GM23248 (cell line): ENCODE measurements at regions not wholly inside any gene's neighbourhood (a gene's known extent, or its start where the extent isn't known, plus 50 kb on each side); places are given as distances from the start of the nearest gene placed in this dataset.
"Not testable (repeated sequence)": the region's sequence is repeated elsewhere in the genome, so short reads cannot be mapped to it uniquely, and the experiment has no call there.

Experiments
- DNase-seq: peaks from one replicate; pipeline ENCODE4 v3.0.0-alpha.2; 2015
- H2AFZ ChIP-seq: fragments of 200-600 bp; sonication (generic); 2 replicates; pipeline ENCODE4 v1.6.1; 2016; ENCODE audit warnings: antibody characterized with exemption
- H3F3A ChIP-seq: fragments of 200-600 bp; sonication (generic); 2 replicates; pipeline ENCODE4 v1.6.1; 2016; ENCODE audit warnings: mild to moderate bottlenecking, antibody characterized with exemption, mixed run types; ENCODE audit not compliant: insufficient read depth
- H3K27ac ChIP-seq: fragments of 200-600 bp; sonication (generic); 2 replicates; pipeline ENCODE4 v1.5.1; 2016; ENCODE audit warnings: mild to moderate bottlenecking
- H3K27me3 ChIP-seq: fragments of 200-600 bp; sonication (generic); replicated peaks from 2 replicates; pipeline ENCODE4 v1.6.1; 2016; ENCODE audit warnings: mild to moderate bottlenecking; ENCODE audit not compliant: insufficient read depth
- H3K36me3 ChIP-seq: fragments of 200-600 bp; sonication (generic); 2 replicates; pipeline ENCODE4 v1.6.1; 2016; ENCODE audit warnings: low read depth, mild to moderate bottlenecking
- H3K4me1 ChIP-seq: fragments of 200-600 bp; sonication (generic); 2 replicates; pipeline ENCODE4 v1.6.1; 2016; ENCODE audit warnings: mild to moderate bottlenecking; ENCODE audit not compliant: insufficient read depth
- H3K4me2 ChIP-seq: fragments of 200-600 bp; sonication (generic); one replicate; pipeline ENCODE4 v1.6.1; 2016; ENCODE audit warnings: mild to moderate bottlenecking; ENCODE audit not compliant: unreplicated experiment
- H3K4me3 ChIP-seq: fragments of 200-600 bp; sonication (generic); 2 replicates; pipeline ENCODE4 v1.5.1; 2016; ENCODE audit warnings: mild to moderate bottlenecking
- H3K79me2 ChIP-seq: fragments of 200-600 bp; sonication (generic); 2 replicates; pipeline ENCODE4 v1.6.1; 2016; ENCODE audit warnings: mild to moderate bottlenecking; ENCODE audit not compliant: insufficient read depth
- H3K9ac ChIP-seq: fragments of 200-600 bp; sonication (generic); 2 replicates; pipeline ENCODE4 v1.6.1; 2016; ENCODE audit warnings: mild to moderate bottlenecking
- H3K9me2 ChIP-seq: fragments of 200-600 bp; sonication (generic); 2 replicates; pipeline ENCODE4 v1.6.1; 2016; ENCODE audit warnings: mixed run types, mild to moderate bottlenecking, moderate library complexity; ENCODE audit not compliant: insufficient read depth
- H3K9me3 ChIP-seq: fragments of 200-600 bp; sonication (generic); one replicate; pipeline ENCODE4 v1.6.1; 2017; ENCODE audit warnings: low read depth
- H4K20me1 ChIP-seq: fragments of 200-600 bp; sonication (generic); 2 replicates; pipeline ENCODE4 v1.6.0; 2016; ENCODE audit not compliant: insufficient read depth
- EZH2 ChIP-seq: fragments of 200-600 bp; sonication (generic); IDR thresholded peaks from 2 replicates; pipeline ENCODE4 v1.6.1; 2018; ENCODE audit warnings: antibody characterized with exemption, mild to moderate bottlenecking; ENCODE audit not compliant: insufficient read depth, poor library complexity, severe bottlenecking
- EZH2phosphoT487 ChIP-seq: fragments of 200-600 bp; sonication (generic); IDR thresholded peaks from 2 replicates; pipeline ENCODE4 v1.6.1; 2018; ENCODE audit warnings: antibody characterized with exemption, moderate library complexity, mild to moderate bottlenecking, low read depth; ENCODE audit not compliant: insufficient read depth
- WGBS, 2 experiments: methylation state at CpG; one replicate each; pipeline ENCODE4 v1.1.6; 2015 to 2017; ENCODE audit warnings: low lambda C conversion rate in 2 of 2, low coverage in 1 of 2; ENCODE audit errors: missing lambda C conversion rate in 2 of 2; 5-methylcytosine and 5-hydroxymethylcytosine counted together
- in situ Hi-C: fragments of 300-500 bp; cut with MboI; formaldehyde crosslinking; loops from 2 replicates; pipeline ENCODE4 v1.15.0; 2020

GRCh38 chr14:23895053-23895419 lies 58.5 kb upstream of the DHRS4 start:
- in situ Hi-C loops, result no loop called here
- no peaks in the 10 kb centered on the region for H3K9me3 ChIP-seq
- no peaks in the 10 kb centered on the region for H3K79me2 ChIP-seq
- no peaks in the 10 kb centered on the region for H4K20me1 ChIP-seq
- WGBS, 2 experiments, result 65 to 67% methylated on average over 1 of the region's 1 CpG
- TF ChIP-seq EZH2 (no peak), EZH2phosphoT487 (no peak)
- H2AFZ ChIP-seq, result no peak overlapping the region
- no peaks in the 10 kb centered on the region for H3F3A ChIP-seq
- H3K27me3 ChIP-seq, result peaks cover 3% of the 10 kb centered on the region
- H3K27ac ChIP-seq, result no peak overlapping the region
- H3K9ac ChIP-seq, result no peak overlapping the region
- no peak overlapping the region for H3K4me3 ChIP-seq
- no peaks in the 10 kb centered on the region for H3K36me3 ChIP-seq
- H3K4me2 ChIP-seq, result no peak overlapping the region
- no peaks in the 10 kb centered on the region for H3K4me1 ChIP-seq
- H3K9me2 ChIP-seq, result no peaks in the 10 kb centered on the region
- no peak for DNase-seq

- in situ Hi-C loops, result no loop called here
- no peak overlapping the region for H3K4me2 ChIP-seq
- no peak for TF ChIP-seq EZH2phosphoT487
- no peaks in the 10 kb centered on the region for H4K20me1 ChIP-seq
- H3K79me2 ChIP-seq, result no peaks in the 10 kb centered on the region
- H3K36me3 ChIP-seq, result no peaks in the 10 kb centered on the region
- H3K9ac ChIP-seq, result no peak overlapping the region
- H3K27ac ChIP-seq, result no peak overlapping the region
- H3F3A ChIP-seq, result no peaks in the 10 kb centered on the region
- H3K4me3 ChIP-seq, result no peak overlapping the region
- H3K4me1 ChIP-seq, result no peaks in the 10 kb centered on the region
- no peak overlapping the region for H2AFZ ChIP-seq
- WGBS, 2 experiments, result 30 to 33% methylated on average over 3 of the region's 3 CpGs
- H3K9me3 ChIP-seq, result no peaks in the 10 kb centered on the region
- no peaks in the 10 kb centered on the region for H3K9me2 ChIP-seq
- H3K27me3 ChIP-seq, result peaks cover 6% of the 10 kb centered on the region
- peak; percentile 20 for DNase-seq
Observed at GRCh38 chr14:23895480-23895879, 58.1 kb upstream of the DHRS4 start.

DNA sequence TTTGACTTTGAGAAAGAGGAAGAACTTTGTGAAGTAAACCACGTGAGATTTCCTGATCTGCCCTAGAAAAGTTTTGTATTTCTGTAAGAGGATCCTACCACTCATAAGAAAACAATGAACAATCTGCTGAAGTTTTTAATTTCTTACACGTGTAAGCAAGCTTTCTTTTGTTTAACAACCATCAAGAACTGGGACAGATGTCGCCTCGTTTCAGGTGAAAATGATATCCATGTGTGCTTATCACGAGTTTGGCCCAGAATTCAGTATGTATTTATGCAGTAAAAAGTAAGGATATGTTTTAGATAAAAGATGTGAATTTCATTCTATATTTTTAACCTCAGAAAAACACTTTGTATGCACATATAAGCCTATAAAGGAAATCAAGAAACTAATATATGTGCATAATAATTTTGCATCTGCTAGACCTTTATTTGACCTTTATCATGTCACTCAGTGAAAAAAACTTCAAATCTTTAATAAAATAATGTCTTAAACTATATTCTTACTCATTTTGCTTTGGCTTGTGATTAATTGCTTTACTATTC lies 56.9 kb upstream of the DHRS4 start:
- whole genome bisulfite sequencing, 2 experiments, result 23 to 24% methylated on average over 5 of the region's 5 CpGs
- H3K27me3 ChIP-seq, result peaks cover 6% of the 10 kb centered on the region
- no peaks in the 10 kb centered on the region for H3K4me1 ChIP-seq
- no peak overlapping the region for H3K4me3 ChIP-seq
- no peaks in the 10 kb centered on the region for H3F3A ChIP-seq
- TF ChIP-seq EZH2phosphoT487 (no peak), EZH2 (no peak)
- in situ Hi-C loops, result no loop called here
- no peaks in the 10 kb centered on the region for H3K79me2 ChIP-seq
- no peak overlapping the region for H3K9ac ChIP-seq
- H4K20me1 ChIP-seq, result no peaks in the 10 kb centered on the region
- no peak for DNase-seq
- no peaks in the 10 kb centered on the region for H3K9me3 ChIP-seq
- no peak overlapping the region for H3K4me2 ChIP-seq
- no peak overlapping the region for H3K27ac ChIP-seq
- H3K36me3 ChIP-seq, result no peaks in the 10 kb centered on the region
- no peaks in the 10 kb centered on the region for H3K9me2 ChIP-seq
- H2AFZ ChIP-seq, result no peak overlapping the region

DNA sequence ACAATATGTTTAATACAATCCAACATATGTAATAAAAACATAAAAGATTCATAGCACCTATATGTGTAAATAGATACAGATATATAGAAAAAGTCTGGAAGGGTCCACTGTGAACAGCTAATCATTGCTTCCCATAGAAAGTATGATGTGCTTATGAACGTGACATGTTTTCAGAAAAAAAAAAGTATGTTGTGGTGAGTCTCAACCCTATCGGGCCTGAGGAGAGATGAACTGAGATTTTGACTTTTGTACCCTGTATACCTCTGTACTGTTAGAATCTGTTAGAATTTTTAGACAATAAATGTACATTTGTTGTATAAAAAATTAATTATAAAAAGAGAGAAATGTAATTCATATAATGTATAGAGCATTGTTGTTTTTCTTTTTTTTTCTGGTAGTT lies 56.3 kb upstream of the DHRS4 start:
- H3K4me2 ChIP-seq, H3K27me3 ChIP-seq, in situ Hi-C loops, H3K79me2 ChIP-seq, DNase-seq, H3K4me3 ChIP-seq, H3K4me1 ChIP-seq, H3K9me3 ChIP-seq, H2AFZ ChIP-seq, H3F3A ChIP-seq, H3K9ac ChIP-seq, H3K27ac ChIP-seq, H3K9me2 ChIP-seq, H3K36me3 ChIP-seq, H4K20me1 ChIP-seq: not testable (repeated sequence)
- WGBS, 2 experiments, result 54 to 59% methylated on average over 2 of the region's 2 CpGs

DNA sequence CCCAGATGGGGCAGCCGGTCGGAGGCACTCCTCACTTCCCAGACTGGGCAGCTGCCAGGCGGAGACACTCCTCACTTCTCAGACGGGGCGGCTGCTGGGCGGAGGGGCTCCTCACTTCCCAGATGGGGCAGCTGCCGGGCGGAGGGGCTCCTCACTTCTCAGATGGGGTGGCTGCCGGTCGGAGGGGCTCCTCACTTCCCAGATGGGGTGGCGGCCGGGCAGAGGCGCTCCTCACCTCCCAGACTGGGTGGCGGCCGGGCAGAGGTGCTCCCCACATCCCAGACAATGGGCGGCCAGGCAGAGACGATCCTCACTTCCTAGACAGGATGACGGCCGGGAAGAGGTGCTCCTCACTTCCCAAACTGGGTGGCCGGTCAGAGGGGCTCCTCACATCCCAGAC lies 55.2 kb upstream of the DHRS4 start:
- H4K20me1 ChIP-seq, H2AFZ ChIP-seq, H3K4me3 ChIP-seq, H3K36me3 ChIP-seq, H3F3A ChIP-seq, H3K4me1 ChIP-seq, H3K79me2 ChIP-seq, H3K9ac ChIP-seq, in situ Hi-C loops, H3K4me2 ChIP-seq, H3K9me2 ChIP-seq, DNase-seq, H3K9me3 ChIP-seq, H3K27ac ChIP-seq, H3K27me3 ChIP-seq: not testable (repeated sequence)
- WGBS, 2 experiments, result 72 to 84% methylated on average over 10 to 20 of the region's 20 CpGs
